H54 (cell line): ENCODE measurements at regions not wholly inside any gene's neighbourhood (a gene's known extent, or its start where the extent isn't known, plus 50 kb on each side); places are given as distances from the start of the nearest gene placed in this dataset.
"Not testable (repeated sequence)": the region's sequence is repeated elsewhere in the genome, so short reads cannot be mapped to it uniquely, and the experiment has no call there.

ENCODE experiments used
- DNase-seq: peaks from one replicate; pipeline ENCODE4 v3.0.0; 2011; ENCODE audit warnings: low spot score, mixed read lengths; ENCODE audit not compliant: insufficient read length
- FAIRE-seq: peaks from 3 replicates; lab custom pipeline; 2011; peaks lifted over from hg19 to GRCh38; lab: Jason Lieb, UNC
- POLR2A ChIP-seq: IDR thresholded peaks from 2 replicates; pipeline ENCODE4 v1.6.1; 2011; ENCODE audit warnings: low read depth, mild to moderate bottlenecking, low read length

GRCh38 chr6:133787859-133788505, 100.9 kb upstream of the TCF21 start:
- no peak for FAIRE-seq
- TF ChIP-seq POLR2A = no peak
- no peak for DNase-seq

- DNase-seq (no peak), FAIRE-seq (no peak)
- no peak for TF ChIP-seq POLR2A
Observed at GRCh38 chr6:133788556-133788955, 100.4 kb upstream of the TCF21 start.

DNA sequence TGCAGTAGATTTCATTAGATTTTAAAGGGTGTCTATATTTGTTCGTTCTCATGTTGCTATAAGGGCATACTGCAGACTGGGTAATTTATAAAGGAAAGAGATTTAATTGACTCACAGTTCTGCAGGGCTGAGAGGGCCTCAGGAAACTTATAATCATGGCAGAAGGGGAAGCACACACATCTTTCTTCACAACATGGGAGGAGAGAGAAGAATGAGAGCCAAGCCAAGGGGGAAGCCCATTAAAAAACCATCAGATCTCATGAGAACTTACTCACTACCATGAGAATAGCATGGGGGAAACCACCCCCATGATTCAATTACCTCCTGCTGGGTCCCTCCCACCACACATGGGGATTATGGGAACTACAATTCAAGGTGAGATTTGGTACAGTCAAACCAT, 99.5 kb upstream of the TCF21 start:
- FAIRE-seq, DNase-seq: not testable (repeated sequence)

GRCh38 chr6:133790756-133791155, 98.2 kb upstream of the TCF21 start:
- not testable (repeated sequence) for FAIRE-seq, DNase-seq

- FAIRE-seq, DNase-seq: not testable (repeated sequence)
Observed at GRCh38 chr6:133795051-133795450, 93.9 kb upstream of the TCF21 start.

GRCh38 chr6:133796235-133796634, 92.7 kb upstream of the TCF21 start:
- FAIRE-seq = no peak

GRCh38 chr6:133799043-133799442, 89.9 kb upstream of the TCF21 start:
- no peak for TF ChIP-seq POLR2A
- FAIRE-seq (no peak), DNase-seq (no peak)

More at GRCh38 chr6:133796235-133796634, 92.7 kb upstream of the TCF21 start:
- DNase-seq = no peak
- no peak for TF ChIP-seq POLR2A

DNA sequence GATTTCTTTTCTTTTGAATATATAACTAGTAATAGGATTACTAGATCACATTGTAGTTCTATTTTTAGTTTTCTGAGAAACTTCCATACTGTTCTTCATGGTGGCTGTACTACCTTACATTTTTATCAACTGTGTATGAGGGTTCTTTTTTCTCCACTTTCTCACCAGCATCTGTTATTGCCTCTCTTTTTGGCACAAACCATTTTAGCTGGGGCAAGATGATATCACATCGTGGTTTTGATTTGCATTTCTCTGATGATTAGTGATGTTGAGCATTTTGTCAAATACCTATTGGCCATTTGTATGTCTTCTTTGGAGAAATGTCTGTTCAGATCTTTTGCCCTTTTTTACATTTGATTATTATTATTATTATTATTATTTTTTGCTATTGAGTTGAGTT, 86.1 kb upstream of the TCF21 start:
- TF ChIP-seq POLR2A = no peak
- FAIRE-seq (no peak), DNase-seq (no peak)

DNA sequence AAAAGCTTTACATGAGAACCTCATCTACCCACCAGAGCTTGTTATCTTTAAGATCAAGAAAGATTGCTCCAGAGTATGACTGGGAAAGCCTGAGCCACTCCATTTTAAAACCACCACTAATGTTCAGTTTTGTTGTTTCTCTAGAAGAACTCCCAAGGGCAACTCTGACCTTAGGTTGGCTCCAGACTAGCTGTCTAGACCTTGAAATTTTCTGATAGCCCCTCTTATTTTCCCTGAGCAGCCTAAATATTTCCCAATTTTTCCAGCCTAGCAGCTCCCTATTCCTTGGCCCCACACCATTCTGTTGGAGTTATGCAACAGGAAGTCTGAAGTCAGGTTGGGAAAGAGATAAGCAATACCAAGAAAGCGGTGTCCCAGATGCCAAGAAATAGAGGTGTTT, 84.6 kb upstream of the TCF21 start:
- FAIRE-seq (no peak), DNase-seq (no peak)
- no peak for TF ChIP-seq POLR2A

DNA sequence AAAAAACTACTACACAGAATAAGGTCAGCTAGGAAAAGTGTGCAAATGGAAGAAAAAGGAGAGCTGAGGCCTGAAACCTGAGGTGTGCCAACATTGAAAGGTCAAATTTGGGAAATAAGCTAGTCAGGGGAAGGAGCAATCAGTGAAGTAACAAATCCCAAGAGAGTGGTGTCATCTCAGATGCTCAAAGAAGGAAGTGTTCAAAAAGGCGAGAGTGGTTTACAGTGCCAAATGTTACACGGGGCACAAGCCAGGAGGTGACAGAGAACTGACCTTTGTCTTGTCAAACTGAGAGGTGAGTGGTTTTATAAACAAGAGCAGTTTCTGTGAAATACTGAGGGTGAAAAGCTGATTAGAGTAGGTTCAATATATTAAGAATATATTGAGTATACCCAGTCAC, 83.0 kb upstream of the TCF21 start:
- no peak for FAIRE-seq
- no peak for TF ChIP-seq POLR2A
- no peak for DNase-seq

GRCh38 chr6:133806382-133807140, 82.4 kb upstream of the TCF21 start:
- no peak for TF ChIP-seq POLR2A
- DNase-seq (no peak), FAIRE-seq (no peak)

- TF ChIP-seq POLR2A = no peak
- FAIRE-seq = no peak
- no peak for DNase-seq
Observed at GRCh38 chr6:133807501-133807900, 81.4 kb upstream of the TCF21 start.

DNA sequence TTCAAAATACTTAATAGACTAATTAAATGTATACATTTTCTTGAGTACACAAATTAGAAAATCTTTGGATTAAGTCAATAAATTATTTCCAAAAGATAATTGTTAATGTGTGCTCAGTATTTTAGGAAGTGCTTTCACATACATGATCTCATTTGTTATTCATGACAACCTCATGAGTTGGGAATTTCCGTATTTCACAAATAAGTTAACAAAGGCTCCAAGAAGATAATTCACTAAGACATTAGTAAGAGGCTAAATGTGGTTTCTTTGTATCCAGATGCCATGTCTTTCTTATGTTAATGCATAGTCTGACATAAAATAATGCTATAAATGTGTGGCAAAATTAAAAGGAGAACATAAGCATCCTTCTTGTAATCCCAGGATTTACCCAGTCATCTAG, 79.5 kb upstream of the TCF21 start:
- FAIRE-seq = no peak
- TF ChIP-seq POLR2A = no peak

GRCh38 chr6:133811557-133811956, 77.4 kb upstream of the TCF21 start:
- FAIRE-seq (no peak), DNase-seq (no peak)

More for the DNA sequence above, 79.5 kb upstream of the TCF21 start:
- no peak for DNase-seq

GRCh38 chr6:133812446-133812845, 76.5 kb upstream of the TCF21 start:
- FAIRE-seq, DNase-seq: not testable (repeated sequence)

More at GRCh38 chr6:133811557-133811956, 77.4 kb upstream of the TCF21 start:
- TF ChIP-seq POLR2A = no peak
